ENCODE measurements at regions not wholly inside any gene's neighbourhood (a gene's known extent, or its start where the extent isn't known, plus 50 kb on each side); places are given as distances from the start of the nearest gene placed in this dataset.

DNA sequence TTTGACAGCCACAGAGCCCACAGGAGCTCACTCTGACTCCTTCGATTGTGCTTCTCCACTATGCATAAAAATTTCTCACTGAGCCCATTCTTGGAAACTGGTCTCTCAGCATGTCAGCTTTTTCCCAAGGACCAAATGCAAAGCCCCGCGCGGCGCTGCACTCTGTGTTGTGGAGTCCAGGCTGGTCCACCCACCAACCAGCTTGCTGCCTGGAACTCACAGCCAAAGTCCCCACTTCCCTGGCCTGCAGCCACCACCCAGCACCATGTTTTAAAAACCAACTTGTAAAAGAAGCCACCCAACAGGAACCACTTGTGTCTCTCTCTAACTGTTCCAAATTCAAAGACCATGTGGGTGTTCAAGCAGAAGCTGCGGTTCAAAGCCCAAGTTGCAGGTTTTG, 124.4 kb downstream of the SPATA19 start:
- no peak for DNase-seq (ENCODE audit: low spot score)

DNA sequence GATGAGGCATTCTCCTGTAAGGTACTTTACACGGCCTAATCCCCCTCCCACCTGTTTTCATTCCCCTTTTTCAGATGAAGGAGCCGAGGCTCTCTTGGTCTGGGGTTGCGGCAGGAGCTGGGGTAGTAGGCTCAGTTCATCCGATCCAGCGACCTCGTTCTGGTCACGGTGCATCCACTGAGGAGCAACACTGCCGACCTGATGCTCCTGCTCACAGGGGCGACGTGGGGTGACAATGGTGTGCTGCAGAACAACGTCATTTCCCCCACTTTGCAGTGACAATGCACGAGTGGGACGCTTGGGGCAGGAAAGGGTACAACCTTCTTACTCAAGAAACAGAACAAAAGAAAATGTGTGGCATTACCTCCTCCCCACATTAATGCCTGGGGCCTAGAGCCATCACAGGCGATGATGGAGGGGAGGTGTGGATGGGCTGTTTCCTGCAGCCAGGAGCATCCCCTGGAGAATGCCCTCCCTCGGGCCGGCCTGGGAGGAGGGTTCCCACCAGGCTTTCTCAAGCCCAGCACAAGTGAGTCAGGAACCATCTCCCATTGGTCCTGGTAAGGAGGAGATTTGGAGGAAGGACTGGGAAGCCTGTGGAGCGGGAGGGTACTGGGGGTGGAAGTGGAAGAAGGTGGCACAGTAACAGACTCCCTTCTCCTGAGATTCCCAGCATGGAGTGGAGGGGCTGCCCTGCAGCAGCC, 125.6 kb downstream of the SPATA19 start:
- no peak for DNase-seq (ENCODE audit: low spot score)

DNA sequence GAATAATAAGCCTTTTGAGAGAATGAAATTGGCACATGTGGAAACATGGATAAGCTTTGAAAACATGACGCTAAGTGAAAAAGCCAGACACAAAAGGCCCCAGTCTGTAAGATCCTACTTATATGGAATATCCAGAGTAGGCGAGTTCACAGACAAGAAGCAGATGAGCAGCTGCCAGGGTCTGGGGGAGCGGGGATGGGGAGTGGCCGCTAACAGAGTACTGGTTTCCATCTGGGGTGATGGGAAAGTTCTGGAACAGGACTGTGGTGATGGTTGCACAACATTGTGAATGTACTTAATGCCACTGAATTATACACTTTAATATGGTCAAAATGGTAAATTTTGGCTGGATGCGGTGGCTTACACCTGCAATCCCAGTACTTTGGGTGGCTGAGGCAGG, 126.5 kb downstream of the SPATA19 start:
- DNase-seq (ENCODE audit: low spot score): no peak

DNA sequence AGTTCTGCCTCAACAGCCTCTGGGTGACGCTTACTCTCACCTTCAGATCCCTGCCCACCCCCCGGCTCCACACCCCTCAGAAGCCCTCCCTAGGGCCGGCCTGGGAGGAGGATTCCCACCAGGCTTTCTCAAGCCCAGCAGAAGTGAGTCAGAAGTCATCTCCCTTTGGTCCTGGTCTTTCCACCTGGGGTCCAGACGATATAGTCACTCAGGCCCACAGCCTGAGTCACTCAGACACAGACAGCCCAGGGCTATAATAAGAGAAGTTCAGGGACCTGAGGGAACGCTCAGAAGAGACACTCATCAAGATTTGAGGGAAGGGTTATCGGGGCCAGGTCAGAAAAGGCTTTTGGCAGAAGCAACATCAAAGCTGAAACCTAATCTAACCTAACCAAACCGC, 127.1 kb downstream of the SPATA19 start:
- no peak for DNase-seq (ENCODE audit: low spot score)

DNA sequence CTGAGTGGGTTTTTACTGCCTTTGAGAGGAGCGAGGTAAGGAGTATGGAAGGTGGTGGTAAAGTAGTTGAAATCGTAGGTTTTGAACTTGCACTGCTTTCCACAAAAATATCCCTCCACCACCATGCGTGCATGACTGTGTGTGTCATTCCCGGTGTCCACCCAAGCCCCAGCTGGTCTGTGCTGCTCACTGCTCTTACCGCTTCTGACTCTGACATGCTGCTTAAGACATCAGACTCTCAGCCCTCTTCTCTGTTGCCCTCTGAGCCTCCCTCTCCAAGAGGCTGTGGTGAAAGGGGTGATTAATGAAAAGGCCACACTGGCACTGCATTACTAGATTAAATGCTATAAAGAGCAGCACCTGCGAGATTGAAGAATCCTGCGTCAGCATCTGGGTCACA, 128.7 kb downstream of the SPATA19 start:
- no peak for DNase-seq (ENCODE audit: low spot score)

DNA sequence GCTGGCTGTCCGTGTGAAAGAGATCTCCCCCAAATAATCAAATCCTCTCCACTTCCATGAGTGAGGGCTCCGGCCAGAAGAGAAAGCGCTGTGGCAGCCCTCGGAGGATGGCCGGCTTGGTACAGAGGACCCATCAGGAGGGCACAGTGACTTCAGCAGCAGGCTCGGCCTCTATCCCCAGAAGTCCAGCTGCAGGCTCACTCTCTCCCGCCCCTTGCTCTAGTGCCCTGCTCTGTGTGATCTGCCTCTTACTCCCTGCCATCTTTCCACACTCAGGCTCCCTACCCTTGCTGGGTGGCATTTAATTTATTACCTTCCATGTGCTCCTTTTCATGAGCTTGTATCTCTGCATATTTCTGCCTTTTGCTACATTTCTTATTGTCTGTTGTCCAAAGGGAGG, 129.7 kb downstream of the SPATA19 start:
- DNase-seq (ENCODE audit: low spot score): no peak

DNA sequence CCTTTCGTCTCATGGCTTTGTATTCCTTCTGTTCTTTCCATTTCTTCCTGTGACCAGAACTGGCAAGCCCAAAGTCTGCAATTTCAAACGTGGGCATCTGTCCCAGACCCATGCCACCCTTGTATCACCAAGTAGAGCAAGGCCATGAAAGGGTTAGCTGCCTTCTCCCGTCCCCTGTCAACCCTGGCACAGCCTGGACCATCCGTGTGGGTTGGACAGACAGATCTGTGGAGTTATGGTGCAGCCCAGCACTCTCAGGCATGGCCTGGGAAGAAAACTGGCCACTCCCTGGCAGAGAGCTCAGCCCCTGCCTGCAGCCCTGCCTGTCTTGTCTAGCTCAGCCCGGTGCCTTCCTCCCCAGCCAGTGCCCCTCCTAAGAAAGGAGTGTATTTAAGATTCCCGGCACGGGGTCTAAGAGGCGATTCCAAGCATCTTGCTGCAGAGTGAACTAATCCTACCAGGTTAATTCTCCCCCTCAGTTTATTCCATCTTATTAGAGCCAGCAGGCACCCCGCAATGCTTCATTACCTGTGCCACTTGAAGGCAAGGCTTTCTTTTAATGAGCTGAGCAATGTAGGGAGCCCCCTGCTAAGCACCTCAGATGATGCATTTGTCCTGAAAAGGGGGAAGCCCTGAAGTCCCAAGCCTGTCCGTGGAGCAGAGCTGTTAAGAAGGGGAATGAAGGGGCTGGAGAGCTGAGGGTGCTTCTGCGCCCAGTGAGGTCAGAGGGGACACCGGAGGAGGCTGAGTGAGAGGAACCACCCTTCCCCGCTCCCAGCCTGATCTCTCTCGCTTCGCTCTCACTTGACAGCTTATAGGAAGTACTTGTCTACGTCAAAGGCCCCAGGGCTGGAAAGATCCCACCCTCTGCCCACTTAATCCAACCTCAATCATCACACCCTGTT, 130.6 kb downstream of the SPATA19 start:
- DNase-seq (ENCODE audit: low spot score): no peak

DNA sequence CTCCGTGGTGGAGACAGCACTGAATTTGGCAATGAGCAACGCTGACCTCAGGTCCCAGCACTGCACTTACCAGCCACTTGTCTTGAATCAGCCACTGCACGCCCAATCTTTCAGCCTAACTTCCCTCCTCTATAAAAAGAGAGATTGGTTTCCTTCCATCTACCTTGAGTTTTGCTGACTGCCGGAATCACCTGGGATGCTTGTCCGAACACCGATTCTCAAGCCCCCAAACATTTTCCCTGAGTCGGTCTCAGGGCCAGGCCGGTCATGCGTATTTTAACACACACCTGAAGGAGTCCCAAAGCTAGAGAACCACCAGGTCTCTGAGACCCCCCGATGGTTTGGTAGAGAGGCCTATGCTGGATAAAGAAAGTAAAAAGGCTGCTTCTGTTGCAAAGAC, 131.5 kb downstream of the SPATA19 start:
- DNase-seq (ENCODE audit: low spot score): no peak

DNA sequence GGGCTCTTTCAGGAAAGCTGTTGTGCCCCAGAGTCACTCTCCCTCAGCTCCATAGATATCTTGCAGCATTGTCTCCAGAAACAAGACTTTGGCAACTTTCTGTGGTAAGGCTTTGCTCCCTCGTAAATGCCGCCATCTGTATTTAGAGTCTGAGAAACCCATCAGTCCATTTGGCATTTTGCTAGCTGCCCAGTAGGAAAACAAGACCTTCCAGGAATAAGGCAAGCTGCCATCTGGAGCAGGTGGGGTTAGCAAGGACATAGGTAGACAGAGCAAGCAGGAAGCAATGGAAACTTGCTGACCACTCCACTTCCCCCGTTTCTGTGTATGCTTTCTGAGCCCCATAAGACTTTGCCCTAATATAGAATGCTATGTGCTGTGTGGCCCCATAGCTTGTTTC, 131.9 kb downstream of the SPATA19 start:
- no peak for DNase-seq (ENCODE audit: low spot score)

DNA sequence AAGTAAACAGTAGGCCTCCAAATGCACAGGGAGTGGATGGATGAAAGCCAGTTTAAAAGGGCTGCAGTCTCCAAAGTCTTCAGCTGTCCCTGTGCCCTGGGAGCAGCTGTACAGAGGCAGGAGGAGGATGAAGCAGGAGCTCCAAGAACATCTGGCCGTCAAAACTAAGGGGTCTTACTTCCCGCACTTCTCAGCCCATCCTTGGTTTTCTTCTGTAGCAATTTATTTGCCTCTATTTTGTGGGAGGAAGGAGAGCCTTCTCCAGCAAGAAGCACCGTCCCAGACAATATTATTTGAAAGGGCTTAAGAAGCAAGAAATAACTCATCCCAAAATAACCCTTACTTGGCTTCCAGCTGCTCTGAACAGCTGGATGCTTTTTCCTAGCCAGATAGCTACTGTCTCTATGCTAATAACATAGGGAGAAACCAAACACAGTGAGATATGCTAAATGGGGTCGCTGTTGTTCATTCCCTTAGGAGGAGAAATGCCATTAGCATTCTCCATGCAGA, 133.2 kb downstream of the SPATA19 start:
- no peak for DNase-seq (ENCODE audit: low spot score)

DNA sequence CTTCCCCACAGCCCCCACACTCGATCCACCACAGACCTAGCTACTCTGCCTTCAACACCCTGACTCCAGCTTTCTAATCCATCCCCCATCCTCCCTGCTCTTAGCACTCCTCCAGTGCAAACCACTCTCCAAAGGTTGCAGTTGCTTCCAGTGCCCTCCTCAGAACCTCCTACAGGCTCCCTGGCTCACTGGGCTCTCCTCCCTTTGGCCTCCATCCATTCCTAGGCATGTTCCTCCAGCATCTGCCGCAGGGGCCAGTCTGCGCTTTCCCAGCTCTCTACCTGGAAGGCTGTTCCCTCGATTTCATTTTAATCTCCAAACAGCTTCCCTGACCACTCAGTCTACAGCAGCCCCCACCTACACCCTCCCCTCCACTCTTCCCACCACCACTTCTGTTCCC, 133.8 kb downstream of the SPATA19 start:
- no peak for DNase-seq (ENCODE audit: low spot score)

DNA sequence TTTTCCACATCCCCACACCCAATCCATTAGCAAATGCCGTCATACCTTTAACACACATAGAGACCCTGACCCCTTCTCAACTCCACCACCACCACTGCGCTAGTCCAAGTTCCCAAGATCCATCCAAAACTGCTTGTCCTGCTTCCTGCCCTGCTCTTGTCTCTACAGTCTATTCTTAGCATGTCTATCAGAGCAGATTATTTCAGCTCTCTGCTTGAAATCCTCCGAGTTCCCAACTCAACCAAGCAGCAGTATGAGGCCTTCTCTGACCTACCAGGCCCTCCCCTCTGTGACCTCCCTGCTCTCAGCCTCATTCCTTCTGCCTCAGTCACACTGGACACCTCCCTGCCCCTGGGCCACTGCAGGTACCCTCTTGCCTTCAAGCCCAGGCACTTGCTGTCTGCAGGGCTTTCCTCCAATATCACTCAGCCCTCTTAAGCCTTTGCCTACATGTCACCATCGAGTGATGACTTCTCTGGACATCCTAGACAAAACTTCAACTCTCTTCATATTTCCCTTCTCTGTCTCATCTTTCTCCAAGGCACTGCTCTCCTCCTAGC, 134.6 kb downstream of the SPATA19 start:
- DNase-seq (ENCODE audit: low spot score): no peak

DNA sequence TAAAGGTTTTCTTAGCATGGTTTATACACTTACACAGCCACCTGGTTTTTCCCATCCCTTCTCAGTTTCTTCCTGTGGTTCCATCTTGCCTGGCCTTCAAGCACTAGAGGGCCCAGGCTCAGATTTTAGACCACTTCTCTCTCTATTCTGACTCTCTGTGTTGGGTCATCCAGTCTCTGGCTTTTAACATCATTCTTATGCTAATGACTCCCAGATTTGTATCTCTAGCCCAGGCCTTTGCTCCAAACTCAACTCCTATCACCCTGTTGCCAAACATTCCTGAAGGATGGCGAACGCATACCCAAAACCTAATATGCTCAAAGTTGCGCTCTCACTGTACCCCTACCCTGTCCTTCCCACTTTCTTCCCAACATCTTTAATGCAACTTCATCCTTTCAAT, 135.1 kb downstream of the SPATA19 start:
- DNase-seq (ENCODE audit: low spot score): no peak

DNA sequence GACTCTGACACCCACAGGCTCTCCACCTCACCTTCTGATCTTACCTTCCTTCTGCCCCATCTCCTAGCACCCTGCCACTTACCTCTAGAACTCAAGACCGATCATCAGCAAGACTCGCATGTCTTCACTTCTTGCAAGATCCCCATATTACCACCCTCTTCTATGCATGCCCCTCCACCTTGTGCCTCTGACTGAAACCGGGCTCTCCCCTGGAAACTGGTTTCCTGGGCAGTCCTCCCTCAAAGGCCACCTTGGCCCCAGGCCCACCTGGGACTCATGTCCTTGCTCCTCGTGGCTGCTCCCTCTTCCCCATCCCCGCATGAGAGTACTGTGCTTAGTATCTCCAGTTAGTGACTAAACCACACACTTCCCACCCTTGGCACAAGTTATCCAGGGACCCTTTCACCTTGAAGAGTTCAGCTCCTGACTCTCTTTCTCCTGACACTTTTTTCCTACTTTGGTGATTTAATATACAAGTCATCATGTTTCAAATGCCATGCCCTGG, 136.7 kb downstream of the SPATA19 start:
- no peak for DNase-seq (ENCODE audit: low spot score)

DNA sequence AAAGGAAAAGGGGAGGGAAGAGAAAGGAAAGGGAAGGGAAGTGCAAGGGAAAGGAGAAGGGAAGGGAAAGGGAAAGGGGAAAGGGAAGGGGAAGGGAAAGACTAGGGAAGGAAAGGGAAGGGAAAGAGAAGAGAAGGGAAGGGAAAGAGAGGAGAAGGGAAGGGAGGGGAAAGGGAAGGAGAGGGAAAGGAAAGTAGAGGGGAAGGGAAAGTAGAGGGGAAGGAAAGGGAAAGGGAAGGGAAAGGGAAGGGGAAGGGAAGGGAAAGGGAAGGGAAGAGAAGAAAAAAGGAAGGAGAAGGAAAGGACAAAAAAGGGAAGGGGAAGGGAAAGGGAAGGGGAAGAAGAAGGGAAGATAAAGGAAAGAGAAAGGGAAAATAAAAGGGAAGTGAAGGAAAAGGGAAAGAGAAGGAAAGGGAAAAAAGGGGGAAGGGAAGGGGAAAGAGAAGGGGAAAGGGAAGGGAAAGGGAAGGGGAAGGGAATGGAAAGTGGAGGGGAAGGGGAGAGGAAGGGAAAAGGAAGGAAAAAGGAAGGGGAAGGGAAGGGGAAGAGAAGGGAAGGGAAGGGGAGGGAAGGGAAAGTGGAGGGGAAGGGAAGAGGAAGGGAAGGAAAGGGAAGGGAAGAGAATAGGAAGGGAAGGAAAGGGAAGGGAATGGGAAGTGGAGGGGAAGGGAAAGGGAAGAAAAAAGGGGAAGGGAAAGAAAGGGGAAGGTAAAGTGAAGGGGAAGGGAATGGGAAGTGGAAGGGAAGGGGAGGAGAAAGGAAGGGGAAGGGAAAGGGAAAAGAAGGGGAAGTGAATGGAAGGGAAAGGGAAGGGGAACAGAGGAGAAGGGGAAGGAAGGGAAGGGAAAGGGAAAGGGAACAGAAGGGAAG, 138.2 kb downstream of the SPATA19 start:
- no peak for DNase-seq (ENCODE audit: low spot score)

DNA sequence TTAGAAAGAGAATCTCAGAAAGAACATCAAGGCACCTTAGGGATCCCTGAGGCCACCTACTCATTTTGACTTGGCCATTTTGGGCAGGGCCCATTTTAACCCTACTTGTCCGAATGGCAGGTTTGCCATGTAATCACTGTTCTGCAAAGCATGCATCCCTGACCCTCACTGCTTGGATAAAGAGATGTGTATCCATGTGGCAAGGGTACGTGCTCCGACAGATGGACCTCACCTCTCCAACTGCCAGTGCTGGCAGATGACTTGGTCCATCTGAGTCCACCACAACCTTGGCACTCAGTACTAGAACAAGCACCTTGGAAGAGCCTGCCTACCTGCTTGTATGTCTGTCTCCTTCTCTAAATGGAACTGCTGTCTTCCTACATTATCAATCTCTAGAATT, 139.4 kb downstream of the SPATA19 start:
- DNase-seq (ENCODE audit: low spot score): no peak

DNA sequence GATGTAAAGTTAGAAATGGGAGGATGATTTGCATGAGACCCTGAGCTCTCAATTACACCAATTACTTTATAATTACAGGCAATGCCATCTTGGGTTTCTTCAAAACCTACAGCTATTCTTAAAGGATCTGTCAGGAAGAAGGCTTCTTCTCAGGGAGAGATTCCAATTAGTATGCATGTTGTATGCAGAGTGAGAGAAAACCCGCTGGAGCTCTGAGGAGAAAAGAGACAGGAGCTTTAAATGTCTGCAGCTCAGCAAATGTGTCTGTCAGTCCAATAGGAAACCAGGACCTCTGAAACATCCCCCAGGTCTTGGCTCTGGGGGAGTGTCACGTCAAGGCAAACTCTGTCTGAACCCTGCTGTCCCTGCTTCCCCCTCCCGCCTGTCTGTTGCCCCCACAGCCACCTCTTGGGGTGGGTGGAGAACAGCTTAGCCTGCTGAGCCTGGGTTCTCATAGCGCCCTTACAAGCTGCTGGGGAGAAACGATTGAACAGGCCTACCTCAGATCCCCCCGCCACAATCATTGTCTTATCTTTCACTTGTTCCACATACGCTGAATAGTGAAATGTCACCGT, 140.2 kb downstream of the SPATA19 start:
- DNase-seq (ENCODE audit: low spot score): no peak

DNA sequence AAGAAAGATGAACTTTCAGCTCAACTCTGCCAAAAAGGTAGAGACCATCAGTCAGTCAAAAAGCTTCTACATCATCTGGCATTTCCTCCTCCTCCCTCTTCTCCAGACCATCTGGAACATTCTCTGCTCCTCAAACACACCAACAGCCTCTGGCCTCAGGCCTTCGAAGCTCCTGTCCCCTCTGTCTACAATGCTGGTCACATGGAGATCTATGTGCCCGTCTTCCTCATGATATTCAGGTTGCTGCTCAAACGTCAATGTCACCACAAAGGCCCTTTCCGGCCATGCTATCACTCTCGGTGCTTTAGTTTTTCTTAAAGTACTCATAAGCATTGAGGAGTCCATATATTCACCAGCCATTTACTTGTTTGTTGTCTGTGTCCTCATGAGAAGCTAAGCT, 146.2 kb downstream of the SPATA19 start:
- no peak for DNase-seq (ENCODE audit: low spot score)

DNA sequence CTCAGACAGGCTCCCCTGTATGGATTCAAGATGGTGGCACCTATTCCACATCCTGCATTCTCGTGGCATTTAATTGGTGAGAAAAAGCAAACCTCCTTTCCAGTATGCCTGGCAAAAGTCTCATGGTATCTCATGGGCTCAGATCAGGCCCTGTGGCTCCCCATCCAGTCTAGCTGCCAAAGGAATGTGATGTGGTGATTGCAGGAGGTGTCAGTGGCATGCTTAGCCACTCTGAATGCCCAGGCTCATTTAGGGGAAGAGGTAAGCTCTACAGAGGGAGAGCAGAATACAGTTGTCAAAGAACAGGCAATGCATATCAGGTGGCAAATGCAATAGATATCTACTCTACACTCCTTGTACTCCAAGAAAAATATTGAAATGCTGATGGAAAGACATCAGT, 146.7 kb downstream of the SPATA19 start:
- no peak for DNase-seq (ENCODE audit: low spot score)

DNA sequence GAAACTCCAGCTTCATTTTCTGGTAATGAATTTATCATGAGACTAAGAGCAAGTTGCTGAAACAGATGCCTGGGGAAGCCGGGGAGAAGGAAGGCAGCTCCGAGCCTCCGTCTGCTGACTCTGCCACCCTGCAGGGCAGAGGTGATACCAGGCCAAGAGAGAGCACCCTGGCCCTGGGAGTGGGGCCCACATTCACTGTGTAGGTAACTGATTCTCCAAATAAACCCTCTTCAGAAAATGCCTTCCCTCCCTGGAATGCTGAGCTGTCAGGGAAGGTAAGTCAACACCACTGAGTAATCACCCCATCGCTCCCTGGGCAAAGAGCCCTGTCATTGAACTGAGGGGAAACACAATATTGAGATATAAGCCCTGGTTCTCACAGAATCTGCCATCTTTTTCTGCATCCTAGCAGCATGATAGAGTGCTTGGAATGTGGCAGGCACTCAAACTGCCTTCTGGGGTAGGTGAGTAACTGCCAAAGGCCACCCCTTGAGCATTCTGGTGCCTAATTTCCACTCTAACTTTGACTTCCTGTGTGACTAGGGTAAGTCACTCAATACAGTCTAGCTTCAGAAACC, 147.6 kb downstream of the SPATA19 start:
- DNase-seq (ENCODE audit: low spot score): no peak

DNA sequence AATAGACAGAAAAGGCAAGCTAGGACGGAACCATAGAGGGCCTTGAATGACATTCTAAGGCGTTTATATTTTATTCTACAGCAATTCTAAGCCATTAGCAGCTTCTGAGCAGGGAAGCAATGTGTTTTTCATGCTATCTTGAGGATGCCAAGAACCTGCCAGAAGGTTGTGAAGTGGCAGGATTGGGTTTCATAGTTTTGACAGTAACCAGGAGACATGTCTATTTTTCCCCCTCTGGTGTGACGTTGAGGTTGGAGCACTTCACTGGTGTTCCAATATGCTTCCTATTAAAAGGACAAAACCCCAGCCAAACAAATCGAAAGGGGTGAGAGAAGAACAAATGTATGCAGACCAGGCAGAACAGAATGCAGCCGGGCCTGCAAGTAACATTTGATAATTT, 148.2 kb downstream of the SPATA19 start:
- DNase-seq (ENCODE audit: low spot score): no peak

Data from AG20443 (cell line).